Mesothelial cell of epicardium (in vitro differentiated cells): ENCODE measurements at regions not wholly inside any gene's neighbourhood (a gene's known extent, or its start where the extent isn't known, plus 50 kb on each side); places are given as distances from the start of the nearest gene placed in this dataset.
A peak's percentile ranks its signal among the peaks of the same experiment; 100 is the strongest.

ENCODE experiments used
- DNase-seq, 2 experiments: peaks; one replicate each; pipeline ENCODE4 v3.0.0; 2021; ENCODE audit warnings: low spot score in 2 of 2; ENCODE audit not compliant: unreplicated experiment in 2 of 2
- H3K27ac Mint-ChIP-seq: 2 replicates; pipeline ENCODE4 v1.8.0; 2021; ENCODE audit warnings: mixed read lengths
- H3K27me3 Mint-ChIP-seq: 2 replicates; pipeline ENCODE4 v1.8.0; 2021; ENCODE audit warnings: low read depth, mixed read lengths
- H3K36me3 Mint-ChIP-seq: 2 replicates; pipeline ENCODE4 v1.8.0; 2021; ENCODE audit warnings: mixed read lengths
- H3K4me1 Mint-ChIP-seq: 2 replicates; pipeline ENCODE4 v1.8.0; 2021; ENCODE audit warnings: mixed read lengths
- H3K4me3 Mint-ChIP-seq: 2 replicates; pipeline ENCODE4 v1.8.0; 2021; ENCODE audit warnings: mild to moderate bottlenecking, moderate library complexity, mixed read lengths
- H3K9me3 Mint-ChIP-seq: 2 replicates; pipeline ENCODE4 v1.8.0; 2021; ENCODE audit warnings: mixed read lengths
- TF ChIP-seq, protein P1 (sequence below): fragments of 200-600 bp; sonication (generic); IDR thresholded peaks from one replicate; pipeline ENCODE4 v1.5.0; 2021; ENCODE audit warnings: antibody characterized with exemption; ENCODE audit not compliant: unreplicated experiment

DNA sequence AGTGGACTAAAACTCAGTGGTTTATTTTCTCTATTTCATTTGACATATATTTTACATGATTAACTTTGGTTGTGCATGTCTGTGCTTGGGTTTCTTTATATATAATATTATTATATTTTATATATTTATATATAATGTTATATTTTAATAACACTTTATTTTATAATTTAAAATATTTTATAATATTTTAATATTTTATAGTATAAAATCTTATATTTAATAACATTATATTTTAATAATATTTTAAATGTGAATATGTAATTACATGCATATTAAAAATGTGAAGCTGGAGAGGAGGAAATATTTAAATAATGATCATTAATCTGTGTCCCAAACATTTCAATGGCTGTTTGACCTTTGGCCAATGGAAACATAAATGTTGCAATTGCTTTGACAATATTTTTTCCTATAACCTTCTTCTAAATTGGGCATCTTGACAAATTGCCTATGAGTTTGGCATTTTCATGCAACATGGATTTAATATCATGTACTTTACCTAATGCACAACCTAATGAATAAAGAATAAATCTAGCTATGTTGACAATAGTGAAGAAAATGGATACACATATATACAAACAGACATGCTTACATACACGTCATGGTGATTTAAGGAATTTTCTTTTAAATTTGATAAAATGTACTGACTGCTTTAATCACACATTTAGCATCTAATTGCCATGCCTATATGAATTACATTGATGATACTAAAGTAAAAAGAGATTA is 607.1 kb downstream of the SLITRK6 start:
- DNase-seq = no peak
- no peak overlapping the region for H3K27ac Mint-ChIP-seq
- H3K4me3 Mint-ChIP-seq = no peak overlapping the region
- no peaks in the 10 kb centered on the region for H3K27me3 Mint-ChIP-seq
- TF ChIP-seq, protein P1, sequence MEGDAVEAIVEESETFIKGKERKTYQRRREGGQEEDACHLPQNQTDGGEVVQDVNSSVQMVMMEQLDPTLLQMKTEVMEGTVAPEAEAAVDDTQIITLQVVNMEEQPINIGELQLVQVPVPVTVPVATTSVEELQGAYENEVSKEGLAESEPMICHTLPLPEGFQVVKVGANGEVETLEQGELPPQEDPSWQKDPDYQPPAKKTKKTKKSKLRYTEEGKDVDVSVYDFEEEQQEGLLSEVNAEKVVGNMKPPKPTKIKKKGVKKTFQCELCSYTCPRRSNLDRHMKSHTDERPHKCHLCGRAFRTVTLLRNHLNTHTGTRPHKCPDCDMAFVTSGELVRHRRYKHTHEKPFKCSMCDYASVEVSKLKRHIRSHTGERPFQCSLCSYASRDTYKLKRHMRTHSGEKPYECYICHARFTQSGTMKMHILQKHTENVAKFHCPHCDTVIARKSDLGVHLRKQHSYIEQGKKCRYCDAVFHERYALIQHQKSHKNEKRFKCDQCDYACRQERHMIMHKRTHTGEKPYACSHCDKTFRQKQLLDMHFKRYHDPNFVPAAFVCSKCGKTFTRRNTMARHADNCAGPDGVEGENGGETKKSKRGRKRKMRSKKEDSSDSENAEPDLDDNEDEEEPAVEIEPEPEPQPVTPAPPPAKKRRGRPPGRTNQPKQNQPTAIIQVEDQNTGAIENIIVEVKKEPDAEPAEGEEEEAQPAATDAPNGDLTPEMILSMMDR = no peak
- peaks cover 21% of the 10 kb centered on the region for H3K9me3 Mint-ChIP-seq
- H3K4me1 Mint-ChIP-seq = no peaks in the 10 kb centered on the region
- no peaks in the 10 kb centered on the region for H3K36me3 Mint-ChIP-seq

DNA sequence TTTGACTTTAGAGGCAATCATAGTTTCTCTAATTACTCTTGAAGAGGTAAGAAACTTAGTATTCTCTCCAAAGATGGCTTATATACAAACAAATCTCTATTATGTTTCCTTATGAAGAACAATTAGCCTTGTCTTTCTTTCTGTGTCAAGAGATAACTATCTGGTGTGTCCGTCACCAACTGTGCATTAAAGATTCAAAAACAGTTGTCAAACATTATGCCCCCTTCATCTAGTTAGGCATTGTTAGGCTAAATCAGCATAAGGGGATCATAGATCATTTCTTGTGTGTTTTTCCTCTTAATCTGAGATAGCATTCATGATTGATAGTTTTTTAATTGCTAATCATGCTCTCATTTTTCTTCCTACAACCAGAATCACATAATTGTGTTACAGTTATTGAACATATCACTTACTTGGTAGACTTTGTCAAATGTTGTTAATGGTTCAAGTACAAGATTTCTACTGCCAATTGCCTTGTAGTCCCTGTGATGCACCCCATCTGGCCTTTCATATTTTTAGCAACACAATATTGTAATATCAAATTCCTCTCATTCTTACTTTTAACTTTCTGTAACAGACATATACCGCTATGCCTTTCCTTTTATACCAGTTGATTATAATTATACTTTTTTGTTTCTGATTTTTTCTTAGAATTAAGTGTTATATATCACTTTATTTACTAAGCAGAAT is 612.7 kb downstream of the SLITRK6 start:
- Mint-ChIP-seq H3K36me3 (no peaks in the 10 kb centered on the region), H3K4me3 (no peak overlapping the region), H3K4me1 (peaks cover 3% of the 10 kb centered on the region), H3K27me3 (no peaks in the 10 kb centered on the region), H3K27ac (no peak overlapping the region), H3K9me3 (peaks cover 36% of the 10 kb centered on the region)
- TF ChIP-seq, protein P1 = no peak
- DNase-seq = no peak

DNA sequence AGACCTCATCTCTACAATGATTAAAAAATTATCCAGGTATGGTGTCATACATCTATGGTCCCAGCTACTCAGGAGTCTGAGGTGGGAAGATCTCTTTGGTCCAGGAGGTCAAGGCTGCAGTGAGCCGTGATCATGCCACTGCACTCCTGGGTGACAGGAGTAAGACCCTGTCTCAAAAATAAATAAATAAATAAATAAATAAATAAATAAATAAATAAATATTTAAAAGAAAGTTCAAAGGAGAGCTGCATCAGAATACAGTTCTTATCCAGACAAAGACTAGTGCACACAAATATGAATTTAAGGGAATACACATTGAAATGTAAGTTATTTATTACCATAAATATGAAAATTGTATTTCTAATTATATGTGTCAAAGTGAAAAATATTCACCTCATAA is 624.9 kb downstream of the SLITRK6 start:
- H3K9me3 Mint-ChIP-seq = peaks cover 20% of the 10 kb centered on the region
- H3K27me3 Mint-ChIP-seq = no peaks in the 10 kb centered on the region
- H3K27ac Mint-ChIP-seq = no peak overlapping the region
- TF ChIP-seq, protein P1 = no peak
- no peaks in the 10 kb centered on the region for H3K36me3 Mint-ChIP-seq
- H3K4me3 Mint-ChIP-seq = no peak overlapping the region
- H3K4me1 Mint-ChIP-seq = peaks cover 4% of the 10 kb centered on the region
- DNase-seq = no peak

DNA sequence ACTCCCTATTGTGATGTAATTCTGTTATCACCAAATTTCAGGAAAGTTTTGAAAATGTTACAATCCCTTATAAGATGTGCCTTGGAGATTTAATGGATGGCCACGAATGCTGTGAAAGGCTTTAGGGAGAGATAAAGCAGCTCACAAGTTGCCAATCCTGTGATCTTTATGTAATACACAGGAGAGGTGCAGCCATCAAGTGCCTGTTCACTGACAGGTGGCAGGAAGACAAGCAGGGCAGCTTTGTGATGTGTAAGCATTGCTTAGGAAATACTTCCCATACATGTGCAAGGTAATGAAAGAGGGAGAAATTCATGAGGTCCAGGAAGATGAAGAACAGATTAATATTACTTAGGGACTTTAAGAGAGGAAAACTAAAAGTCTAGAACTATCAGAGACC is 628.8 kb downstream of the SLITRK6 start:
- Mint-ChIP-seq H3K27ac (no peak overlapping the region), H3K27me3 (no peaks in the 10 kb centered on the region), H3K4me3 (no peak overlapping the region), H3K36me3 (no peaks in the 10 kb centered on the region), H3K9me3 (no peaks in the 10 kb centered on the region), H3K4me1 (peaks cover 15% of the 10 kb centered on the region)
- DNase-seq = no peak
- TF ChIP-seq, protein P1 = no peak

DNA sequence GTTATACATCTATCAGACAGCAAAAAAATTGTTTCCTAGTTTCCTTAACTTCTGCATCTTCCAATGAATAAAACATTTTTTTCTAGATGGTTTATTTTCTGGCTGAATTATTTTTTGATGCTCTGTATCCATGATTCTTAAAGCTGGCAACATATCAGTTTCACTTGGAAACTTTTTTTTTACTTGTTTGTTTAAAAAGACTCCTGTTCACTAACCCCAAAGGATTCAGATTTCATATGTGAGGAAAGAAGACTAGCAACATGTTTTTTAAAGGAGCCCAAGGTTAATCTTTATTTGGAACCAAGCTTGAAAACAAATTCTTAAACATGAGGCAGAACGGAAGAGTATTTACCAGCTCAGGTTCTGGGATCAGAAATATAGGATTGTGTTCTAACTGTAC is 632.3 kb downstream of the SLITRK6 start:
- Mint-ChIP-seq H3K36me3 (peaks cover 2% of the 10 kb centered on the region), H3K9me3 (peaks cover 21% of the 10 kb centered on the region), H3K27ac (peak overlapping the region; percentile 30), H3K4me3 (no peak overlapping the region), H3K27me3 (no peaks in the 10 kb centered on the region), H3K4me1 (peaks cover 15% of the 10 kb centered on the region)
- no peak for DNase-seq
- TF ChIP-seq, protein P1 = no peak
